Lung (tissue), 11 donors: ENCODE measurements at regions not wholly inside any gene's neighbourhood (a gene's known extent, or its start where the extent isn't known, plus 50 kb on each side); places are given as distances from the start of the nearest gene placed in this dataset.

Source experiments
- ATAC-seq: fragments of 200-7000 bp; cut with Tn5 transposase; one replicate; pipeline ENCODE4 v1.9.1; 2020; ENCODE audit warnings: moderate number of reproducible peaks; ENCODE audit not compliant: insufficient read depth, low FRiP score
- DNase-seq, 3 donors: peaks; one replicate each; pipeline ENCODE4 v3.0.0-alpha.2; 2013 to 2017
- H3K27ac ChIP-seq, 2 donors: one replicate each; pipeline ENCODE4 v1.5.1; 2013; ENCODE audit warnings: mild to moderate bottlenecking in 2 of 2, moderate library complexity in 2 of 2, control low read depth in 1 of 2, inconsistent platforms in 1 of 2, low read depth in 1 of 2, low read length in 1 of 2
- H3K27me3 ChIP-seq, 3 donors: one replicate each; pipeline ENCODE4 v1.5.1; 2013; ENCODE audit warnings: low read length in 2 of 3; ENCODE audit not compliant: control insufficient read depth in 3 of 3, insufficient read depth in 3 of 3
- H3K36me3 ChIP-seq, 4 donors: one replicate each; pipeline ENCODE4 v1.5.1; 2013; ENCODE audit warnings: low read length in 4 of 4, mild to moderate bottlenecking in 1 of 4, moderate library complexity in 1 of 4; ENCODE audit not compliant: control insufficient read depth in 4 of 4, insufficient read depth in 4 of 4
- H3K4me1 ChIP-seq, 5 donors: one replicate each; pipeline ENCODE4 v1.5.1; 2013; ENCODE audit warnings: low read length in 5 of 5, mild to moderate bottlenecking in 2 of 5, moderate library complexity in 1 of 5; ENCODE audit not compliant: control insufficient read depth in 5 of 5, insufficient read depth in 5 of 5
- H3K4me3 ChIP-seq: one replicate; pipeline ENCODE4 v1.5.1; 2013; ENCODE audit warnings: mild to moderate bottlenecking, control low read depth, moderate library complexity
- H3K9ac ChIP-seq, 2 donors: one replicate each; pipeline ENCODE4 v1.5.1; 2013; ENCODE audit warnings: low read length in 2 of 2, control low read depth in 1 of 2; ENCODE audit not compliant: insufficient read depth in 1 of 2
- H3K9me3 ChIP-seq, 4 donors: one replicate each; pipeline ENCODE4 v1.5.1; 2013; ENCODE audit warnings: low read length in 3 of 4, mild to moderate bottlenecking in 1 of 4, moderate library complexity in 1 of 4; ENCODE audit not compliant: control insufficient read depth in 4 of 4, insufficient read depth in 3 of 4
- WGBS, 2 donors: extraction: QIAGEN DNeasy Blood & Tissue Kit; methylation state at CpG; one replicate each; pipeline ENCODE4 v1.1.7; 2013; 5-methylcytosine and 5-hydroxymethylcytosine counted together
- TF ChIP-seq, protein P1 (sequence below): IDR thresholded peaks from 2 replicates; pipeline ENCODE4 v1.5.1; 2012; ENCODE audit warnings: mild to moderate bottlenecking; ENCODE audit errors: control extremely low read depth, extremely low read depth
- donor health status: control.
- donor health status: control.
- donor health status: Bipolar disorder and iron deficiency.
- donor health status: healthy.
- donor health status: DM: yes; HTN: yes; CAD: no.

GRCh38 chr3:16793321-16793720 is 91.4 kb upstream of the PLCL2 start:
- Histone ChIP-seq H3K27me3 (no peaks in the 10 kb centered on the region), H3K4me1 (peaks cover 0 to 3% (median 0%) of the 10 kb centered on the region in 5 donors), H3K27ac (no peak overlapping the region), H3K36me3 (no peaks in the 10 kb centered on the region), H3K4me3 (no peak overlapping the region), H3K9ac (no peak overlapping the region), H3K9me3 (no peaks in the 10 kb centered on the region)
- TF ChIP-seq, protein P1, sequence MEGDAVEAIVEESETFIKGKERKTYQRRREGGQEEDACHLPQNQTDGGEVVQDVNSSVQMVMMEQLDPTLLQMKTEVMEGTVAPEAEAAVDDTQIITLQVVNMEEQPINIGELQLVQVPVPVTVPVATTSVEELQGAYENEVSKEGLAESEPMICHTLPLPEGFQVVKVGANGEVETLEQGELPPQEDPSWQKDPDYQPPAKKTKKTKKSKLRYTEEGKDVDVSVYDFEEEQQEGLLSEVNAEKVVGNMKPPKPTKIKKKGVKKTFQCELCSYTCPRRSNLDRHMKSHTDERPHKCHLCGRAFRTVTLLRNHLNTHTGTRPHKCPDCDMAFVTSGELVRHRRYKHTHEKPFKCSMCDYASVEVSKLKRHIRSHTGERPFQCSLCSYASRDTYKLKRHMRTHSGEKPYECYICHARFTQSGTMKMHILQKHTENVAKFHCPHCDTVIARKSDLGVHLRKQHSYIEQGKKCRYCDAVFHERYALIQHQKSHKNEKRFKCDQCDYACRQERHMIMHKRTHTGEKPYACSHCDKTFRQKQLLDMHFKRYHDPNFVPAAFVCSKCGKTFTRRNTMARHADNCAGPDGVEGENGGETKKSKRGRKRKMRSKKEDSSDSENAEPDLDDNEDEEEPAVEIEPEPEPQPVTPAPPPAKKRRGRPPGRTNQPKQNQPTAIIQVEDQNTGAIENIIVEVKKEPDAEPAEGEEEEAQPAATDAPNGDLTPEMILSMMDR: no peak
- no peak for DNase-seq
- WGBS, 2 donors: 76 to 84% methylated on average over 5 of the region's 5 CpGs
- ATAC-seq: no peak

- peaks cover 0 to 3% (median 0%) of the 10 kb centered on the region in 5 donors for H3K4me1 ChIP-seq
- no peaks in the 10 kb centered on the region for H3K27me3 ChIP-seq
- ATAC-seq (no peak), DNase-seq (no peak)
- H3K9me3 ChIP-seq: no peaks in the 10 kb centered on the region
- no peak overlapping the region for H3K27ac ChIP-seq
- TF ChIP-seq, protein P1: no peak
- H3K4me3 ChIP-seq: no peak overlapping the region
- H3K36me3 ChIP-seq: no peaks in the 10 kb centered on the region
- no peak overlapping the region for H3K9ac ChIP-seq
Measured at GRCh38 chr3:16794257-16794656, 90.5 kb upstream of the PLCL2 start.

DNA sequence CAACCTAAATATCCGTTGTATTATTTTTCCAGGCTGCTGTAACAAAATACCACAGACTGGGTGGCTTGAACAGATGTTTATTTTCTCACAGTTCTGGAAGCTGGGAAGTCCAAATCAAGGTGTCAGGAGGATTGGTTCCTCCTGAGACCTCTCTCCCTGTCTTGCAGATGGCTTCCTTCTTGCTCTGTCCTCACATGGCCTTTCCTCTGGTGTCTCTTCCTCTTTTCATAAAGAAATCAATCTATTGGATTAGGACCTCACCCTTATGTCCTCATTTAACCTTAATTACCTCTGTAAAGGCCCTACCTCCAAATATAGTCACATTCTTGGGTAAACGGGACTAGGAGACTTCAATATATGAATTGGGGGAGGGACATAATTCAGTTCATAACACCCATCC is 89.2 kb upstream of the PLCL2 start:
- peaks cover 0 to 3% (median 0%) of the 10 kb centered on the region in 5 donors for H3K4me1 ChIP-seq
- H3K9me3 ChIP-seq: no peaks in the 10 kb centered on the region
- H3K9ac ChIP-seq: no peak overlapping the region
- 84 to 90% methylated on average over 2 of the region's 2 CpGs for WGBS, 2 donors
- no peak for DNase-seq
- TF ChIP-seq, protein P1: no peak
- H3K36me3 ChIP-seq: no peaks in the 10 kb centered on the region
- H3K27me3 ChIP-seq: no peaks in the 10 kb centered on the region
- H3K4me3 ChIP-seq: no peak overlapping the region
- ATAC-seq: no peak
- H3K27ac ChIP-seq: no peak overlapping the region

DNA sequence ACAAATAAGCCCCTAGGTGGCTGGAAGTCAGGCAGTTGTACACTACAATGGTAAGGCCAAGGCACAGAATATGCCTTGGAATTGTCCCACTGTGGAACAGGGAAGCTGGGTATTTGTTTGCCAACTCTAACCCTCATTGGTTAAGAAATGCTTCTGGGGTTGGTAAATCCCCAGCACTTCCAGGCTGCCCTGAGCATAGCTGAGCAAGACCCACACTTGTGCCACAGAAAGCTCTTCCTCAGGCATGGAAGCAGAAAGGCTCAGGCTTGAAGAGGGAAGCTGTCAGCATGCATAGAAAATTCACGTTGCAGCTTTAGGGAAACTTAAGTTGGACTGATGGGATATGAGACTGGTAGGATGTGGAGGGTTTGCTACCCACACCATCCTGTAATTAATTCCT is 86.9 kb upstream of the PLCL2 start:
- Histone ChIP-seq H3K27me3 (no peaks in the 10 kb centered on the region), H3K36me3 (no peaks in the 10 kb centered on the region), H3K4me1 (peaks cover 0 to 6% (median 0%) of the 10 kb centered on the region in 5 donors), H3K27ac (no peak overlapping the region), H3K9me3 (no peaks in the 10 kb centered on the region), H3K9ac (no peak overlapping the region), H3K4me3 (no peak overlapping the region)
- 80 to 84% methylated on average over 1 of the region's 1 CpG for WGBS, 2 donors
- TF ChIP-seq, protein P1: no peak
- ATAC-seq (no peak), DNase-seq (no peak)
